ENCODE measurements at regions not wholly inside any gene's neighbourhood (a gene's known extent, or its start where the extent isn't known, plus 50 kb on each side); places are given as distances from the start of the nearest gene placed in this dataset.

DNA sequence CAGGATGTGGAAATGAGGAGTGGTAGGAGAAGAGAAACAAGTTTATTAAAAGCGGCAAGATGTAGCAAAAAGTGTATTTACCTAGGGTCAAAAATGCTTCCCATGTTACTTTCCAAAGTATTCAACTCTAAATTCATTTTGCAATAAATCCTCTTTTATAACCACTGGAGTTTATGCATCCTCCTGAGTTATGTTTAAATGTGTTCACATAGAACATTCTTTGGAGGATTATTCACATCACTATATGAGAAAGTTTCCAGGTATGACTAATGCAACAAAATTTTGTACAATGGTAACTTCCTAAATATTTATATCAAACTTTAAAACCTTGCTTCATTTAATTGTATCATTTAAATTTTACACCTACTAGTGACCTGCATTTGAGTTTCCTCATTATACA is 870.6 kb upstream of the SLIT2 start:
- TF ChIP-seq, protein P1, sequence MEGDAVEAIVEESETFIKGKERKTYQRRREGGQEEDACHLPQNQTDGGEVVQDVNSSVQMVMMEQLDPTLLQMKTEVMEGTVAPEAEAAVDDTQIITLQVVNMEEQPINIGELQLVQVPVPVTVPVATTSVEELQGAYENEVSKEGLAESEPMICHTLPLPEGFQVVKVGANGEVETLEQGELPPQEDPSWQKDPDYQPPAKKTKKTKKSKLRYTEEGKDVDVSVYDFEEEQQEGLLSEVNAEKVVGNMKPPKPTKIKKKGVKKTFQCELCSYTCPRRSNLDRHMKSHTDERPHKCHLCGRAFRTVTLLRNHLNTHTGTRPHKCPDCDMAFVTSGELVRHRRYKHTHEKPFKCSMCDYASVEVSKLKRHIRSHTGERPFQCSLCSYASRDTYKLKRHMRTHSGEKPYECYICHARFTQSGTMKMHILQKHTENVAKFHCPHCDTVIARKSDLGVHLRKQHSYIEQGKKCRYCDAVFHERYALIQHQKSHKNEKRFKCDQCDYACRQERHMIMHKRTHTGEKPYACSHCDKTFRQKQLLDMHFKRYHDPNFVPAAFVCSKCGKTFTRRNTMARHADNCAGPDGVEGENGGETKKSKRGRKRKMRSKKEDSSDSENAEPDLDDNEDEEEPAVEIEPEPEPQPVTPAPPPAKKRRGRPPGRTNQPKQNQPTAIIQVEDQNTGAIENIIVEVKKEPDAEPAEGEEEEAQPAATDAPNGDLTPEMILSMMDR (conservative IDR thresholded peaks at IDR 0.05): no peak
- TF ChIP-seq EZH2 (IDR thresholded peaks at IDR 0.05; ENCODE audit: low read depth): no peak

Measured in PC-9 (cell line).